ENCODE measurements at regions not wholly inside any gene's neighbourhood (a gene's known extent, or its start where the extent isn't known, plus 50 kb on each side); places are given as distances from the start of the nearest gene placed in this dataset.

- H3K27me3 ChIP-seq (ENCODE audit: control insufficient read depth in 1 of 2, insufficient read depth in 2 of 2, low read length in 2 of 2) = peaks cover 0 to 6% of the 10 kb centered on the region in 2 experiments; a peak in 2 of 5 replicates
- no TSS peak for BruUV-seq (replicated peaks)
- H3K9ac ChIP-seq (ENCODE audit: insufficient read depth, low read depth, low read length) = no peak overlapping the region
- no peak overlapping the region for H3K4me2 ChIP-seq (ENCODE audit: low read depth, low read length)
- H3K4me3 ChIP-seq (replicated peaks in 1 of 3; ENCODE audit: insufficient read depth in 1 of 3, low read depth in 2 of 3, low read length in 3 of 3) = no peak overlapping the region
- DNase-seq (ENCODE audit: low spot score) (no peak), FAIRE-seq (no peak), ATAC-seq (no peak)
- POLR2A ChIA-PET = no interaction called here
- CTCF ChIA-PET (ENCODE audit: low intra/inter-chr PET ratio, low total read pairs) = no interaction called here
- H3K27ac ChIP-seq (ENCODE audit: extremely low read length, insufficient read depth, low read length) = no peak overlapping the region
- TF ChIP-seq MZF1 (CRISPR knock-in tag; IDR thresholded peaks at IDR 0.05; ENCODE audit: borderline replicate concordance) (no peak), ZMYM3 (CRISPR knock-in tag; IDR thresholded peaks at IDR 0.05) (no peak), EEA1 (CRISPR knock-in tag; IDR thresholded peaks at IDR 0.05; ENCODE audit: borderline replicate concordance) (no peak), GTF2F1 (IDR thresholded peaks at IDR 0.05; ENCODE audit: low read length) (no peak), ZSCAN30 (CRISPR knock-in tag; IDR thresholded peaks at IDR 0.05) (no peak), ARNT (IDR thresholded peaks at IDR 0.05) (no peak), FUBP1 (CRISPR knock-in tag; IDR thresholded peaks at IDR 0.05; ENCODE audit: borderline replicate concordance) (no peak), PRPF4 (IDR thresholded peaks at IDR 0.05; ENCODE audit: low read depth, low read length, poor library complexity, severe bottlenecking) (no peak), PPARG (CRISPR knock-in tag; conservative IDR thresholded peaks at IDR 0.05) (no peak), ZNF879 (CRISPR knock-in tag; IDR thresholded peaks at IDR 0.05) (no peak), MEIS1 (CRISPR knock-in tag; IDR thresholded peaks at IDR 0.05; ENCODE audit: borderline replicate concordance) (no peak), ONECUT2 (CRISPR knock-in tag; IDR thresholded peaks at IDR 0.05) (no peak), ZNF580 (CRISPR knock-in tag; IDR thresholded peaks at IDR 0.05; ENCODE audit: borderline replicate concordance, low read depth) (no peak), AGO1 (IDR thresholded peaks at IDR 0.05; ENCODE audit: low read depth, low read length, poor library complexity, severe bottlenecking) (no peak), CERS6 (CRISPR knock-in tag; IDR thresholded peaks at IDR 0.05) (no peak), TOE1 (CRISPR knock-in tag; IDR thresholded peaks at IDR 0.05) (no peak), MNT (IDR thresholded peaks at IDR 0.05) (no peak), ZNF713 (CRISPR knock-in tag; IDR thresholded peaks at IDR 0.05) (no peak)
- TF ChIP-seq, protein P1, sequence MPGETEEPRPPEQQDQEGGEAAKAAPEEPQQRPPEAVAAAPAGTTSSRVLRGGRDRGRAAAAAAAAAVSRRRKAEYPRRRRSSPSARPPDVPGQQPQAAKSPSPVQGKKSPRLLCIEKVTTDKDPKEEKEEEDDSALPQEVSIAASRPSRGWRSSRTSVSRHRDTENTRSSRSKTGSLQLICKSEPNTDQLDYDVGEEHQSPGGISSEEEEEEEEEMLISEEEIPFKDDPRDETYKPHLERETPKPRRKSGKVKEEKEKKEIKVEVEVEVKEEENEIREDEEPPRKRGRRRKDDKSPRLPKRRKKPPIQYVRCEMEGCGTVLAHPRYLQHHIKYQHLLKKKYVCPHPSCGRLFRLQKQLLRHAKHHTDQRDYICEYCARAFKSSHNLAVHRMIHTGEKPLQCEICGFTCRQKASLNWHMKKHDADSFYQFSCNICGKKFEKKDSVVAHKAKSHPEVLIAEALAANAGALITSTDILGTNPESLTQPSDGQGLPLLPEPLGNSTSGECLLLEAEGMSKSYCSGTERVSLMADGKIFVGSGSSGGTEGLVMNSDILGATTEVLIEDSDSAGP (CRISPR knock-in tag; IDR thresholded peaks at IDR 0.05; ENCODE audit: borderline replicate concordance) = no peak
- in situ Hi-C loops (cut with HindIII; ENCODE audit: extremely low pct_ligation_motif_present, low pct_unique_long_range_greater_than_20kb) = no loop called here
- no peaks in the 10 kb centered on the region for H4K20me1 ChIP-seq (ENCODE audit: insufficient read depth, low read length)
- H3K79me2 ChIP-seq (ENCODE audit: insufficient read depth, low read length) = no peaks in the 10 kb centered on the region
- no peaks in the 10 kb centered on the region for H3K36me3 ChIP-seq (replicated peaks in 1 of 2; ENCODE audit: control insufficient read depth in 1 of 2, insufficient read depth in 2 of 2, low read length in 2 of 2)
- intact Hi-C loops (cut with micrococcal nuclease; ENCODE audit: unreplicated experiment) = no loop called here
- H3K4me1 ChIP-seq (ENCODE audit: insufficient read depth, low read length) = no peaks in the 10 kb centered on the region
- H2AFZ ChIP-seq (ENCODE audit: low read length) = no peak overlapping the region
- no peaks in the 10 kb centered on the region for H3K9me3 ChIP-seq (ENCODE audit: low read length)
Observed at GRCh38 chr16:79411357-79411756, 189.2 kb downstream of the MAF start.
